ENCODE measurements at regions not wholly inside any gene's neighbourhood (a gene's known extent, or its start where the extent isn't known, plus 50 kb on each side); places are given as distances from the start of the nearest gene placed in this dataset.

DNA sequence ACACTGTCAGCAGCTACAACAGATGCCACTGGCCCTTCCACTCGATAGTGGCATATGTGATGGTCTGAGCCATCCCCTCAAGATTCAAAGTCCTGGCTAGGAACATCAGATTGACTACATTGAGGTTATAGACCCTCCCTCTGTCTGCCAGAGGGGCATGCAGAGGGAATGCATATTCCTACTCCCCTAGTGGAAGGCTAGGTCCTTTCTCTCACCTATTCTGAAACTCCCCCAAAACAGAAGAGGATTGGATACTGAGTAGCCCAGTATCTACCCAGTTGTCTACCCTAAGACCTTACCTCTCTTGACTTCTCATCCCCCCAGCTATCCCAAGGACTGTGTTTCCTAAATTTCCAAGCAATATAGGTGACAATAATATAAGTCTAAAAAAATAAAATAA is 78.5 kb upstream of the PDE4D start:
- TF ChIP-seq, protein P1, sequence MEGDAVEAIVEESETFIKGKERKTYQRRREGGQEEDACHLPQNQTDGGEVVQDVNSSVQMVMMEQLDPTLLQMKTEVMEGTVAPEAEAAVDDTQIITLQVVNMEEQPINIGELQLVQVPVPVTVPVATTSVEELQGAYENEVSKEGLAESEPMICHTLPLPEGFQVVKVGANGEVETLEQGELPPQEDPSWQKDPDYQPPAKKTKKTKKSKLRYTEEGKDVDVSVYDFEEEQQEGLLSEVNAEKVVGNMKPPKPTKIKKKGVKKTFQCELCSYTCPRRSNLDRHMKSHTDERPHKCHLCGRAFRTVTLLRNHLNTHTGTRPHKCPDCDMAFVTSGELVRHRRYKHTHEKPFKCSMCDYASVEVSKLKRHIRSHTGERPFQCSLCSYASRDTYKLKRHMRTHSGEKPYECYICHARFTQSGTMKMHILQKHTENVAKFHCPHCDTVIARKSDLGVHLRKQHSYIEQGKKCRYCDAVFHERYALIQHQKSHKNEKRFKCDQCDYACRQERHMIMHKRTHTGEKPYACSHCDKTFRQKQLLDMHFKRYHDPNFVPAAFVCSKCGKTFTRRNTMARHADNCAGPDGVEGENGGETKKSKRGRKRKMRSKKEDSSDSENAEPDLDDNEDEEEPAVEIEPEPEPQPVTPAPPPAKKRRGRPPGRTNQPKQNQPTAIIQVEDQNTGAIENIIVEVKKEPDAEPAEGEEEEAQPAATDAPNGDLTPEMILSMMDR (IDR thresholded peaks at IDR 0.05; ENCODE audit: insufficient read depth, low read depth, low read length) = no peak
- no peak for TF ChIP-seq EZH2 (IDR thresholded peaks at IDR 0.05; ENCODE audit: insufficient read depth, low read length)
